PC-9 (cell line): ENCODE measurements at regions not wholly inside any gene's neighbourhood (a gene's known extent, or its start where the extent isn't known, plus 50 kb on each side); places are given as distances from the start of the nearest gene placed in this dataset.
"Not testable (repeated sequence)": the region's sequence is repeated elsewhere in the genome, so short reads cannot be mapped to it uniquely, and the experiment has no call there.

Experiments used
- CTCF ChIP-seq: fragments of 200-600 bp; sonication (generic); conservative IDR thresholded peaks from 2 replicates; pipeline ENCODE4 v1.6.1; 2017; ENCODE audit warnings: mixed run types, antibody characterized with exemption, mild to moderate bottlenecking, moderate library complexity
- EZH2 ChIP-seq: fragments of 200-600 bp; sonication (generic); IDR thresholded peaks from 2 replicates; pipeline ENCODE4 v1.8.0; 2017; ENCODE audit warnings: antibody characterized with exemption, low read depth

DNA sequence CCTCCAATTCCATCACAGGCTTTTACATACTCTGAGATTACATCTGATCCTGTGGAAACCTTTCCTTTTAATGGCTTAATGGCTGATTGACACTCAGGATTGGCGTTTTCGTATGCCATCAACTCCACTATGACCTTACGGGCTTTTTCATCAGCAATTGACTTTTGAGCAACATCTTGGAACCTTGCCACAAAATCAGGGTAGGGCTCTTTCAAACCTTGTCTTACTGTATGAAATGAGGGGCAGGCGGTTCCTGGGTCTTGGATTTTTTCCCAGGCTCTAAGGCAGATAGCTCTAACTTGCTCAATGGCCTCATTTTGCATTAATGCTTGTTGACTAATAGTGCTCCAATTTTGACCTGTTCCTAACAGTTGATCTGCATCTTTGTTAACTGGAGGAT is 250.9 kb upstream of the PRKCQ start:
- TF ChIP-seq CTCF, EZH2: not testable (repeated sequence)
